IPS-20b (cell line): ENCODE measurements at regions not wholly inside any gene's neighbourhood (a gene's known extent, or its start where the extent isn't known, plus 50 kb on each side); places are given as distances from the start of the nearest gene placed in this dataset.

Experiments
- H3K27ac ChIP-seq: one replicate; pipeline ENCODE4 v1.5.1; 2013; ENCODE audit warnings: low read length
- H3K27me3 ChIP-seq: 2 replicates; pipeline ENCODE4 v1.6.1; 2013; ENCODE audit warnings: mild to moderate bottlenecking, low read length, inconsistent platforms; ENCODE audit not compliant: insufficient read depth
- H3K36me3 ChIP-seq: 2 replicates; pipeline ENCODE4 v1.6.1; 2013; ENCODE audit warnings: low read depth, mild to moderate bottlenecking, inconsistent platforms, low read length, moderate library complexity; ENCODE audit not compliant: insufficient read depth
- H3K4me1 ChIP-seq: 2 replicates; pipeline ENCODE4 v1.6.1; 2013; ENCODE audit warnings: mild to moderate bottlenecking, control low read depth, inconsistent platforms, low read length, moderate library complexity; ENCODE audit not compliant: insufficient read depth
- H3K4me3 ChIP-seq: 2 replicates; pipeline ENCODE4 v1.5.1; 2013; ENCODE audit warnings: mild to moderate bottlenecking, low read length, inconsistent platforms
- H3K9ac ChIP-seq: 2 replicates; pipeline ENCODE4 v1.6.1; 2013; ENCODE audit warnings: low read depth, mild to moderate bottlenecking, inconsistent platforms, low read length, moderate library complexity
- H3K9me3 ChIP-seq: 2 replicates; pipeline ENCODE4 v1.6.1; 2013; ENCODE audit warnings: mild to moderate bottlenecking, low read depth, low read length, inconsistent platforms; ENCODE audit not compliant: insufficient read depth

DNA sequence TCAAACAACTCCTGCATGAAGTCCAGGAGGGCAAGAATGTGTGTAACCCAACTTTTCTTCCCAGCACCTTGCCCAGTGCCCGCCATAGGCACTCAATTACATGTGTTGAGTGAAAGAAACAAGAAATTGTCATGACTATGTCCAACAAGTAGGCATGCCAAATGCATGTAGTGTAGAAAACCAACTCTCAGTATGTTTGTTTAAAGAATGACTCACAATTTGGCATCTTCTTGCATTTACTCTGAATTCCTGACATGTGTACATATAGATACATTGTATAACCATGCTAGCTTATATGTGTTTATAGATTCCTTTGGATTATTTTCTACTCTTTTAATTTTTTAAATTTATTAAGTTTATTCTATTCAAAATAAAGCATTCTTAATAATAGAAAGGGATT, 305.0 kb downstream of the EFNB2 start:
- Histone ChIP-seq H3K9ac (no peak overlapping the region), H3K36me3 (no peaks in the 10 kb centered on the region), H3K27ac (no peak overlapping the region), H3K9me3 (no peaks in the 10 kb centered on the region), H3K27me3 (no peaks in the 10 kb centered on the region), H3K4me3 (no peak overlapping the region), H3K4me1 (peaks cover 8% of the 10 kb centered on the region; the same call in 1 of the 2 replicates)

DNA sequence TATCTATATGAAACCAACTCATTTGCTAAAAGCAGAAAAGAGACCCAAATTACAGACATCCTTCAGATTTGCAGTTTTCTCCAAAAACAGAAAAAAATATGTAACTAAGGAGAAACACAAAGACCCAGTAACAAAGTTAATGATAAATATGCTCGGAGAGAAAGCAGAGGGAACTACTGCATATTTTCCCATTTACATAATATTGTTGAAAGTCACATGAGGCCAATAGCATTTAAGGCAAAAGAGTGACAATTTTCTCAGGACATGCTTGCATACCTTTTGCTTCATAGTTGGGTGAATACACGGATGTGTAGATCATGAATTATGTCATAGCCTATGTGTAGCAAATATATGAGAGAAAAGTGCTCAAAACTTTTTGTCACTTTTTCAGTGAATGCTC, 310.3 kb downstream of the EFNB2 start:
- H3K4me1 ChIP-seq = no peaks in the 10 kb centered on the region
- no peak overlapping the region for H3K9ac ChIP-seq
- H3K36me3 ChIP-seq = no peaks in the 10 kb centered on the region
- no peaks in the 10 kb centered on the region for H3K9me3 ChIP-seq
- no peak overlapping the region for H3K27ac ChIP-seq
- H3K4me3 ChIP-seq = no peak overlapping the region
- H3K27me3 ChIP-seq = no peaks in the 10 kb centered on the region

DNA sequence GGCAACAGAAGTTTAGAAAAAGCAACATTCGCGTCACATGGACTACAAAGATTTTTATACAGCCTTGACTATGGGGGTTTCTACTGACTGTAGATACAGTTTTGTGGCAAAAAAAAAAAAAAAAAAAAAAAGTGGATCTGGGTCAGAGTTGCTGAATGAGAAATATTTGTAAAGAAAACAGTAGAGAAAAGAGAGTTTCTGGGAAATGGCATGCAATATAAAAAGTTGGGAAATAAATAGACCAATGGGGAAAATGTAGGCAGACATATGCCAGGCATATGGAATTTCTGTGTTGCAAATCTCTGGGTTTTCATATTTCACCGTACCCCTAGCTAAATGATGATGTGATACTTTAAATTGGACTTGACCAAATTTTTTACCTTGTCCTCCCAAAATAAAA, 315.3 kb downstream of the EFNB2 start:
- H3K4me1 ChIP-seq = no peaks in the 10 kb centered on the region
- no peaks in the 10 kb centered on the region for H3K36me3 ChIP-seq
- H3K27me3 ChIP-seq = no peaks in the 10 kb centered on the region
- H3K4me3 ChIP-seq = no peak overlapping the region
- no peak overlapping the region for H3K9ac ChIP-seq
- H3K9me3 ChIP-seq = no peaks in the 10 kb centered on the region
- H3K27ac ChIP-seq = no peak overlapping the region

DNA sequence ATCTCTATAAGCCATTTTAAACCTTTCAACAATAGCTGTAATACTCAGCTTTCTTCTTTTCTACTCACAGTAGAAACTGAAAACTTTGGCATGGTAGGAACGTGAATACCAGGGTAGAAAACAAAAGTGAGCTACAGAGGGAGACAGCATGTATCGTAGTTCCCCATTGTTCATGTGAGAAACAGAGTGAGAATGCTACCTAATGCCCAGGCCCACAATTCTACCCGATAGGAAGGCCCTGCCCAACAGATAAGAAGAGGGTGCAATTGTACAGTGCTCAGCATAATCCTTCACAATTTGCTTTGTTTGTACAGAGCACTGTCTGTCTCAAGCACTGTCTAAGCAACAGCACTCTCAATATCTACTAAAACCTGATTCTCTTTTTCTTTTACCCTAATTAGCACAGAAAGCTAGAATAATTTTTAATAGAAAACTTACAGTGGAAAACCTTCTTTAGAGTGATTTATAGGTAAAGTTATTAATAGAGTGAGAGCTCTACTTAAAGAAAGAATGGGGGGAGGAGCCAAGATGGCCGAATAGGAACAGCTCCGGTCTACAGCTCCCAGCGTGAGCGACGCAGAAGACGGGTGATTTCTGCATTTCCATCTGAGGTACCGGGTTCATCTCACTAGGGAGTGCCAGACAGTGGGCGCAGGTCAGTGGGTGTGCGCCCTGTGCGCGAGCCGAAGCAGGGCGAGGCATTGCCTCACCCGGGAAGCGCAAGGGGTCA, 322.3 kb downstream of the EFNB2 start:
- Histone ChIP-seq H3K9ac (peak overlapping the region; percentile 22; the same call in 1 of the 2 replicates), H3K36me3 (no peaks in the 10 kb centered on the region), H3K4me3 (peak overlapping the region; percentile 28; the same call in 1 of the 2 replicates), H3K9me3 (no peaks in the 10 kb centered on the region), H3K27ac (no peak overlapping the region), H3K4me1 (no peaks in the 10 kb centered on the region; the same call in 1 of the 2 replicates), H3K27me3 (no peaks in the 10 kb centered on the region)

DNA sequence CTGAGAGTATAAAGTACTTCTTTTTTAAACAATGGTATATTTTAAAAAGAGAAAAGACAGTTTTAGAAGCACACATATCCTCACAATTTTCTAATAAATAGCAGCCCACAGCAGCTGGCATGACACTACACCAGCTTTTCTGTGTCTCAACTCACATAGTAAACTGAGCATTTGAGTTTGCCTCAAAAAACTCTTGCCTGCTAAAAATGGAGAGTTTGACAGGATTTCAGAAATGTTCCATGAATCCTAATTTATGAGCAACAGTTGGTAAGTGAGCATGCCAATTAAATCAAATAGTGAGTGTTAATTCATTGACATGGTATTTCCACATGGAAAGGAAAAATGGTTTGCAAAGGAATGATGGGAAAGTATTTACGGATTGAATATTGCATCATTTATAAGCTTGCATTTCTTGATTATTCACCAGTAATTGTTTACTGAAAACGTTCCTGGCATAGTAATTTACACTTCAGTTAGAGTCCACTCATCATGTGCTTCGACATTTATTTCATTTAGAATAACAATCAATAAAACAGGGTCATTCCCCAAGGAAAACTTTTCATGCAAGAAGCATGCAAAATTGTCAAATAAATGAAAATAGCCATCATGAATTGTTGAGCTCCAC, 323.0 kb downstream of the EFNB2 start:
- Histone ChIP-seq H3K9me3 (no peaks in the 10 kb centered on the region), H3K4me3 (peak overlapping the region; percentile 28; the same call in 1 of the 2 replicates), H3K9ac (no peak overlapping the region), H3K4me1 (no peaks in the 10 kb centered on the region; the same call in 1 of the 2 replicates), H3K27me3 (no peaks in the 10 kb centered on the region), H3K36me3 (no peaks in the 10 kb centered on the region), H3K27ac (no peak overlapping the region)

DNA sequence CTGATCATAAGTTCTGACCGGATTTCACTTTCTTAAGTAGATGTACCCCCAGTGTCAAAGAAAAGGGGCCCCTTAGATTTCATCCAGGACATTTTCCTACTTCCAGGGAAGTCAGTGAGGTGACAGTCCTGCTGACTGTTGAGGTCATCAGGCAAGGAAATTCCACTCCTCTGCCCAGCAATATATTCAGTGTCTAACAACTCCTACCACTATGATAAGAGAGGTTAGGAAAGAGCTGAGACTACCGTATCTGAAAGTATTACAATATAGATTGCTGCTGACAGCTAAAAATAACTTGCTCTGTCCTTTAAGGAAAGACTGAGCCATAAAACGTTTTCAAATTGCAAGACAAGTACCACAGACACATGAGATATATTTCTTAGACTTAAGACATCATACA, 325.1 kb downstream of the EFNB2 start:
- Histone ChIP-seq H3K4me3 (no peak overlapping the region), H3K9me3 (no peaks in the 10 kb centered on the region), H3K9ac (no peak overlapping the region), H3K27me3 (no peaks in the 10 kb centered on the region), H3K4me1 (peaks cover 8% of the 10 kb centered on the region), H3K36me3 (no peaks in the 10 kb centered on the region), H3K27ac (no peak overlapping the region)

DNA sequence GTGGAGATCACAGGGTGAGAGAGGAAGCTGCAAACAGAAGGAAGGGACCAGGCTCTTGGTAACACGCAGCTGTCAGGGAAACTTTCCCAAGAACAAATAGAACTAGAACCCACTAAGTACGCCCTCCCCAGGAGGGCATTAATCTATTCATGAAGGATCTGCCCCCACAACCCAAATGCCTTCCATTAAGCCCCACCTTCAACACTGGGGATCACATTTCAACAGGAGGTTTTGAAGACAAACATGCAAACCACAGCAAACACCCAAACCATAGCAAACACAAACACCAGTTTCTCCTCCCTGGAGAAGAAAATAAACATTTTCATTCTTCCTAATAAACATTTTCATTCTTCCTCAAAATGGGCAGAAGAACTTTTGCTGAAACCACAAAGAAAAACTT, 329.6 kb downstream of the EFNB2 start:
- H3K27me3 ChIP-seq = no peaks in the 10 kb centered on the region
- H3K27ac ChIP-seq = no peak overlapping the region
- no peaks in the 10 kb centered on the region for H3K36me3 ChIP-seq
- no peaks in the 10 kb centered on the region for H3K9me3 ChIP-seq
- no peak overlapping the region for H3K4me3 ChIP-seq
- H3K9ac ChIP-seq = no peak overlapping the region
- peaks cover 18% of the 10 kb centered on the region for H3K4me1 ChIP-seq

DNA sequence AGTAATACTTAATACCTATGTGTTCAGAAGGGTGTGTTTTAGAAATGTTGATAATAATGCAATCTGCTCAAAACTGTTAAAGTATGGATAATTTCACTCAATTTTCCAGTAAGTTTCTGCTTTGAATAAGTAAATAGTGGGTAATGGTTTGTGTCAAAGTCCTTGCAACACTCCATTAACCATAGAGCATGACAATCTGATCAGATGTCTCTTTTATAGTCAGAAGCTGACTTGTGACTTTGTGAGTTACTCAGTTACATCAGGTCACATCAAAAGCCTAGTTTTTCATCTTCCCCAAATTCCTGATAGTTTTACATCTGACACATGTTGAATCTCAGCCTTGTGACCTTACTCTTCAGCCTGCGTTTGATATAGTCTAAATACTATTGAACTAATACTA, 338.0 kb downstream of the EFNB2 start:
- H3K4me3 ChIP-seq = no peak overlapping the region
- H3K27me3 ChIP-seq = no peaks in the 10 kb centered on the region
- no peak overlapping the region for H3K9ac ChIP-seq
- no peaks in the 10 kb centered on the region for H3K9me3 ChIP-seq
- no peak overlapping the region for H3K27ac ChIP-seq
- no peaks in the 10 kb centered on the region for H3K36me3 ChIP-seq
- peaks cover 9% of the 10 kb centered on the region; the same call in 1 of the 2 replicates for H3K4me1 ChIP-seq

DNA sequence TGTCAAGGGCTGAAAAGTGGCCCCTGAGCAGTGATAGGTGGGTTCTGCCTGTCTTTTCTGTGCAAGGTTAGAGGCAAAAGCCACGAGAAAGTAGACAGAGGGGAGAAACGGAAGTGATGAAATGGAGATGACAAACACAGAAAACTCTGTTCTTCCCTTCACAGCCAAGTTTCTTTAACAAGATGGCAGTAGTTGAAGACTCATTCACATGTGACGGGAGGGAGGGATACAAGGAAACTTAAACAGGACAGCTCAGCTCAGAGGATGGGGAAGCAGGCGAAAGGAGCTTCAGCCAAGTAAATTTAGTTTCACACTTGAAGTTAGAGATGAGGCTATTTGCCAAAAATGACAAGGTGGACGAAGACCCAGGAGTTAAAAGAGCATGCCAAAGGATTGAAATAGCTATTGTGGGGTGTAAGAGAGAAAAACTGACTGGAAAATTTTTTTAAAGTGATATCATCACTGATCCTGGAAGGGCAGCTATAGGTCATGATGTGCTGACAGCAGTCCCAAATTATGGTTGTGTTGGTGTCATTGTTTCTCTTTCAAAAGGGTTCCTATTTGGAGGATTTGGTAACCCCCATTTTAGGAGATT, 347.9 kb downstream of the EFNB2 start:
- Histone ChIP-seq H3K27ac (no peak overlapping the region), H3K9ac (no peak overlapping the region)

DNA sequence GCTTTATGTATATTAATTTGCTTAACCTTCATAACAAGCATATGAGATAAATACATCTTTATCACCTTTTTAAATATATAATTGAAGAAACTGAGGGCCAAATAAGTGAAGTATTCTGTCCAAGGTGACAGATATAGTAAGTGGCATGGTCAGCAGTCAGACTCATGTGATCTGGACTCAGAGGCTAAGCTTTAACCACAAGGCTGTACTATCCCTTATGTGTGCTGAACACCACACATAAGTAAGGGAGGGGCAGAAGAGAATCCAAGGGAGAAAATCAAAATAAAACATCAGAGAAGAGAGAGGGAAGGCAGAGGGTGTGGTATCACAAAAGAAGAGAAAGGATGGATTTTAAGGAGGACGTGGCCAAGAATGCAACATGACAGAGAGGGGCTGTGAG, 348.4 kb downstream of the EFNB2 start:
- H3K4me1 ChIP-seq = no peaks in the 10 kb centered on the region
- no peak overlapping the region for H3K27ac ChIP-seq
- no peak overlapping the region for H3K4me3 ChIP-seq
- H3K27me3 ChIP-seq = no peaks in the 10 kb centered on the region
- H3K9me3 ChIP-seq = no peaks in the 10 kb centered on the region
- H3K9ac ChIP-seq = no peak overlapping the region
- H3K36me3 ChIP-seq = no peaks in the 10 kb centered on the region

More for the DNA sequence above, 347.9 kb downstream of the EFNB2 start:
- Histone ChIP-seq H3K4me1 (no peaks in the 10 kb centered on the region), H3K36me3 (no peaks in the 10 kb centered on the region), H3K4me3 (no peak overlapping the region), H3K9me3 (no peaks in the 10 kb centered on the region), H3K27me3 (no peaks in the 10 kb centered on the region)

DNA sequence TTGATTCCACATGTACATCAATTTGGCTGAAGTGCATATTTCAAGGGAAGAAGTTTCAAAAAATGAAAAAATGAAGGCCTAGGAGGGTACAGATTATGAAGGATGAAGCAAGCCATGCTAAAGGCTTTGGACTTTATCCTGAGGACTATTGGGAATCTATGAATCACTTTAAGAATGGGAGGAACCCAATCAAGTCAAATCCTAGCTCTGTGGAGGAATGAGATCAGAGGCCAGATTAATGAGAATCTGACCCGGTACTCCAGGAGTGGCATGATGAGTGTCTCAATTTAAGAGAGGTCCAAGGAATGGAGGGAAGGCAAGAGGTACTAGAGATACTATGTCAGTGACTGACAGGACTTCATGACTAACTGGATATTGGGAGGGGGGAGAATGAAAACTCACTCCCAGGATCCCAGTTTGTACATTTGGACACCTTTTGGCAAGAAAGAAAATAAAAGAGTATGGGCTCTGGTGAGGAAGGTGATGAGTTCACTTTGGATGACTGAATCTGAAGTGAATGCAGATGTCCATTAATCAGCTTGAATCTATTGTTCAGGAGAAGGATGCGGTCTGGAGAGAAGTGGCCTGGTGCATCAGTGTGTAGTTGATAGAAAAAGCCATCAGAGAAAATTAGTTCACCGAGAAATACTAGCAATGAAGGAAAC, 349.0 kb downstream of the EFNB2 start:
- no peaks in the 10 kb centered on the region for H3K27me3 ChIP-seq
- H3K4me3 ChIP-seq = no peak overlapping the region
- H3K9me3 ChIP-seq = no peaks in the 10 kb centered on the region
- H3K4me1 ChIP-seq = no peaks in the 10 kb centered on the region
- H3K27ac ChIP-seq = no peak overlapping the region
- no peak overlapping the region for H3K9ac ChIP-seq
- no peaks in the 10 kb centered on the region for H3K36me3 ChIP-seq
